K562 (cell line): ENCODE measurements at regions not wholly inside any gene's neighbourhood (a gene's known extent, or its start where the extent isn't known, plus 50 kb on each side); places are given as distances from the start of the nearest gene placed in this dataset.

Experiments used
- ATF1 ChIP-seq, 2 experiments: fragments of 450-650 bp in 1 of 2; IDR thresholded peaks; 2 replicates each; pipeline ENCODE4 v1.6.1; 2016; ENCODE audit warnings: missing compliant biosample characterization in 1 of 2, missing genetic modification characterization in 1 of 2
- C11orf30 ChIP-seq: fragments of 450-650 bp; IDR thresholded peaks from 2 replicates; pipeline ENCODE4 v1.6.1; 2016; ENCODE audit warnings: low read depth, mild to moderate bottlenecking
- CBFA2T3 ChIP-seq: fragments of 450-650 bp; IDR thresholded peaks from 2 replicates; pipeline ENCODE4 v1.6.1; 2017
- CEBPG ChIP-seq, 3 experiments: fragments of 200-800 bp in 1 of 3; sonication (Bioruptor generic) in 1 of 3; sonication (generic) in 1 of 3; formaldehyde crosslinking in 1 of 3; IDR thresholded peaks in 2 of 3; conservative IDR thresholded peaks in 1 of 3; 2 replicates each; pipeline versions ENCODE4 v1.6.1 to v1.8.0; 2016 to 2022; ENCODE audit warnings: missing compliant biosample characterization in 2 of 3, missing genetic modification characterization in 2 of 3, mild to moderate bottlenecking in 1 of 3, missing genetic modification reagents in 1 of 3
- DPF2 ChIP-seq: fragments of 450-650 bp; IDR thresholded peaks from 2 replicates; pipeline ENCODE4 v1.6.1; 2016
- FOS ChIP-seq: IDR thresholded peaks from 3 replicates; pipeline ENCODE4 v1.6.1; 2011; ENCODE audit not compliant: insufficient read length; ENCODE audit errors: extremely low read depth
- FOXM1 ChIP-seq, 2 experiments: fragments of 450-650 bp in 1 of 2; sonication (generic) in 1 of 2; formaldehyde crosslinking in 1 of 2; IDR thresholded peaks; 2 replicates each; pipeline versions ENCODE4 v1.6.1 to v1.9.0; 2017 to 2022; ENCODE audit warnings: low read depth in 2 of 2, mild to moderate bottlenecking in 2 of 2, missing genetic modification reagents in 1 of 2, moderate library complexity in 1 of 2
- HCFC1 ChIP-seq: IDR thresholded peaks from 2 replicates; pipeline ENCODE4 v1.6.1; 2012; ENCODE audit warnings: low read depth, low read length, improper control_type of control experiment
- KAT8 ChIP-seq: fragments of 450-650 bp; IDR thresholded peaks from 2 replicates; pipeline ENCODE4 v1.6.1; 2016; ENCODE audit warnings: low read depth, mild to moderate bottlenecking
- MGA ChIP-seq: fragments of 450-650 bp; IDR thresholded peaks from 2 replicates; pipeline ENCODE4 v1.6.1; 2016; ENCODE audit warnings: mild to moderate bottlenecking, moderate library complexity
- NRF1 ChIP-seq, 2 experiments: fragments of 450-650 bp; IDR thresholded peaks in 1 of 2; conservative IDR thresholded peaks in 1 of 2; 2 replicates each; pipeline ENCODE4 v1.6.1; 2014; ENCODE audit warnings: mild to moderate bottlenecking in 2 of 2
- SMARCE1 ChIP-seq: fragments of 450-650 bp; IDR thresholded peaks from 2 replicates; pipeline ENCODE4 v1.7.1; 2016; ENCODE audit warnings: mild to moderate bottlenecking
- TCF3 ChIP-seq: sonication (generic); formaldehyde crosslinking; IDR thresholded peaks from 2 replicates; pipeline ENCODE4 v1.4.0; 2020; ENCODE audit warnings: mild to moderate bottlenecking, missing genetic modification reagents
- TEAD2 ChIP-seq: fragments of 450-650 bp; IDR thresholded peaks from 2 replicates; pipeline ENCODE4 v1.6.1; 2016; ENCODE audit warnings: missing genetic modification characterization, control low read depth, missing compliant biosample characterization
- ZNF551 ChIP-seq: fragments of 250-450 bp; sonication (Bioruptor Pico); IDR thresholded peaks from 2 replicates; pipeline ENCODE4 v1.5.0; 2021; ENCODE audit warnings: mild to moderate bottlenecking, moderate library complexity
- ZZZ3 ChIP-seq: fragments of 450-650 bp; IDR thresholded peaks from 2 replicates; pipeline ENCODE4 v1.6.1; 2016; ENCODE audit warnings: antibody characterized with exemption, mild to moderate bottlenecking, moderate library complexity

DNA sequence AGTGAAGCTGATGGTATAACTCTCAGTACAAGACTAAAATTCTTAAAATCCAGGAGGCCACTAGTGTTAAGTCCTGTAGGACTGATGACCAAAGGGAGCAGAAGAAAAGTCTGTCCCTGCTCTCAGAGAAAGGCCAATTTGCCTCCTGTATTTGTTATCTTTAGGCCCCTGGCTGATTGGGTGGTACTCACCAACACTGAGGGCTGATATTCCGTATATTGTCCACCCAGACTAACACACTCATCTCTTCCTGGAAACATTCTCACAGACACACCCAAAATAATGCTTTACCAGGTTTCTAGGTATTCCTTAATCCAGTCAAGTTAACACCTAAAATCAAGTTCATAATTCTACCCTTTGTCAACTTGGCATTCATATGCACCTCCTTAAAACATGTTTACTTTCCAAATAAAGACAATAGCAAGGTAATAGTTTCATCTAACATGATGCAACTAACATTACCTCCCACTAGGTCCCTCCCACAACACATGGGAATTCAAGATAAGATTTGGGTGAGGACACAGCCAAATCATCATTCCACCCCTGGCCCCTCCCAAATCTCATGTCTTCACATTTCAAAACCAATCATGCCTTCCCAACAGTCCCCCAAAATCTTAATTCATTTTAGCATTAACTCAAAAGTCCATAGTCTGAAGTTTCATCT lies 84.3 kb downstream of the EGLN3 start (continued):
- TF ChIP-seq CEBPG (CRISPR knock-in tag; IDR thresholded peaks at IDR 0.05) (peak; percentile 51; the same call in 1 of the 2 replicates), CEBPG (tag; conservative IDR thresholded peaks at IDR 0.05 in 1 of 2, IDR thresholded peaks at IDR 0.05 in 1 of 2) (peak in 1 of 2 experiments; percentile 25; a peak in 1 of 4 replicates), ATF1 (CRISPR knock-in tag; IDR thresholded peaks at IDR 0.05) (no peak), ATF1 (tag; IDR thresholded peaks at IDR 0.05) (no peak), FOS (no peak), TEAD2 (no peak), NRF1 (conservative IDR thresholded peaks at IDR 0.05 in 1 of 2, IDR thresholded peaks at IDR 0.05 in 1 of 2) (no peak), ZZZ3 (no peak), HCFC1 (no peak), FOXM1 (IDR thresholded peaks at IDR 0.05; ENCODE audit: low read depth) (peak; percentile 47; the same call in 1 of the 2 replicates), FOXM1 (CRISPR knock-in tag; IDR thresholded peaks at IDR 0.05; ENCODE audit: low read depth) (no peak), MGA (no peak), ZNF551 (CRISPR knock-in tag) (no peak), DPF2 (peak; percentile 72), CBFA2T3 (peak; percentile 61), SMARCE1 (0 out of 2 replicates have a peak, but pooled peaks have one; percentile 14), C11orf30 (no peak), KAT8 (no peak), TCF3 (peak; percentile 50)
